Vagina (tissue), 2 donors: ENCODE measurements at regions not wholly inside any gene's neighbourhood (a gene's known extent, or its start where the extent isn't known, plus 50 kb on each side); places are given as distances from the start of the nearest gene placed in this dataset.

ENCODE experiments used
- DNase-seq, 2 donors: peaks; one replicate each; pipeline ENCODE4 v3.0.0-alpha.2; 2017; ENCODE audit errors: extremely low spot score in 2 of 2
- H3K27ac ChIP-seq: fragments of 200-600 bp; sonication (generic); one replicate; pipeline ENCODE4 v1.5.1; 2019
- H3K27me3 ChIP-seq: fragments of 200-600 bp; sonication (generic); one replicate; pipeline ENCODE4 v1.5.1; 2019
- H3K36me3 ChIP-seq, 2 donors: fragments of 200-600 bp; sonication (generic); one replicate each; pipeline ENCODE4 v1.5.1; 2017 to 2019
- H3K4me1 ChIP-seq: fragments of 200-600 bp; sonication (generic); one replicate; pipeline ENCODE4 v1.5.1; 2019
- H3K4me3 ChIP-seq, 2 donors: fragments of 200-600 bp; sonication (generic); 1 replicate in 1 of 2; 2 replicates in 1 of 2; pipeline ENCODE4 v1.5.1; 2016 to 2019
- H3K9me3 ChIP-seq: fragments of 200-600 bp; sonication (generic); one replicate; pipeline ENCODE4 v1.5.1; 2019
- CTCF ChIP-seq, 3 experiments: fragments of 450-650 bp in 2 of 3; fragments of 200-600 bp in 1 of 3; sonication (generic) in 1 of 3; IDR thresholded peaks; one replicate each; pipeline ENCODE4 v1.5.1; 2017 to 2019; ENCODE audit warnings: antibody characterized with exemption in 3 of 3, mild to moderate bottlenecking in 2 of 3, moderate library complexity in 2 of 3
- POLR2A ChIP-seq, 2 donors: fragments of 450-650 bp; IDR thresholded peaks; one replicate each; pipeline ENCODE4 v1.6.1; 2017; ENCODE audit warnings: antibody characterized with exemption in 2 of 2, mild to moderate bottlenecking in 2 of 2, moderate library complexity in 2 of 2
- POLR2AphosphoS5 ChIP-seq, 2 donors: sonication (generic); formaldehyde crosslinking; IDR thresholded peaks; one replicate each; pipeline ENCODE4 v1.9.0; 2017; ENCODE audit warnings: antibody characterized with exemption in 2 of 2, mild to moderate bottlenecking in 2 of 2, low read depth in 1 of 2; ENCODE audit not compliant: insufficient read depth in 1 of 2
- intact Hi-C: fragments of 100-400 bp; cut with DNase I; formaldehyde crosslinking; loops from one replicate; pipeline ENCODE4 v1.15.1; 2023

GRCh38 chr4:3372933-3373465 lies 68.8 kb upstream of the HGFAC start:
- intact Hi-C loops: no loop called here
- DNase-seq: no peak
- TF ChIP-seq POLR2AphosphoS5 (IDR thresholded peaks at IDR 0.05; ENCODE audit: insufficient read depth in 1 of 2, low read depth in 1 of 2) (peak in 1 of 2 donors; percentile 27), POLR2A (IDR thresholded peaks at IDR 0.05) (no peak)
- H3K36me3 ChIP-seq: no peaks in the 10 kb centered on the region
- H3K27ac ChIP-seq: no peak overlapping the region
- H3K4me1 ChIP-seq: peaks cover 35% of the 10 kb centered on the region
- no peaks in the 10 kb centered on the region for H3K27me3 ChIP-seq
- no peak overlapping the region for H3K4me3 ChIP-seq
- H3K9me3 ChIP-seq: no peaks in the 10 kb centered on the region

GRCh38 chr4:3373468-3373867 lies 68.3 kb upstream of the HGFAC start:
- H3K9me3 ChIP-seq: no peaks in the 10 kb centered on the region
- peaks cover 35% of the 10 kb centered on the region for H3K4me1 ChIP-seq
- intact Hi-C loops: no loop called here
- TF ChIP-seq POLR2A (IDR thresholded peaks at IDR 0.05) (no peak), POLR2AphosphoS5 (IDR thresholded peaks at IDR 0.05; ENCODE audit: insufficient read depth in 1 of 2, low read depth in 1 of 2) (no peak), CTCF (IDR thresholded peaks at IDR 0.05) (no peak)
- H3K36me3 ChIP-seq: no peaks in the 10 kb centered on the region
- H3K27me3 ChIP-seq: no peaks in the 10 kb centered on the region
- no peak overlapping the region for H3K4me3 ChIP-seq
- no peak overlapping the region for H3K27ac ChIP-seq
- DNase-seq: no peak

- intact Hi-C loops: no loop called here
- Histone ChIP-seq H3K27ac (no peak overlapping the region), H3K36me3 (no peaks in the 10 kb centered on the region), H3K4me1 (peaks cover 29% of the 10 kb centered on the region), H3K9me3 (no peaks in the 10 kb centered on the region), H3K4me3 (no peak overlapping the region), H3K27me3 (no peaks in the 10 kb centered on the region)
- TF ChIP-seq POLR2AphosphoS5 (IDR thresholded peaks at IDR 0.05; ENCODE audit: insufficient read depth in 1 of 2, low read depth in 1 of 2) (no peak), CTCF (IDR thresholded peaks at IDR 0.05) (no peak)
- DNase-seq: no peak
These were observed 67.6 kb upstream of the HGFAC start for GRCh38 chr4:3374011-3374645.

- no peak for DNase-seq
- no peak overlapping the region for H3K27ac ChIP-seq
- H3K4me1 ChIP-seq: peaks cover 24% of the 10 kb centered on the region
- no peaks in the 10 kb centered on the region for H3K27me3 ChIP-seq
- no peak overlapping the region for H3K4me3 ChIP-seq
- TF ChIP-seq CTCF (IDR thresholded peaks at IDR 0.05) (no peak), POLR2A (IDR thresholded peaks at IDR 0.05) (no peak), POLR2AphosphoS5 (IDR thresholded peaks at IDR 0.05; ENCODE audit: insufficient read depth in 1 of 2, low read depth in 1 of 2) (no peak)
- no peaks in the 10 kb centered on the region for H3K9me3 ChIP-seq
- H3K36me3 ChIP-seq: no peaks in the 10 kb centered on the region
- intact Hi-C loops: no loop called here
These were observed 67.1 kb upstream of the HGFAC start for GRCh38 chr4:3374667-3375066.

GRCh38 chr4:3375688-3376087 lies 66.1 kb upstream of the HGFAC start:
- Histone ChIP-seq H3K27ac (no peak overlapping the region), H3K4me1 (peaks cover 15% of the 10 kb centered on the region), H3K9me3 (no peaks in the 10 kb centered on the region), H3K36me3 (no peaks in the 10 kb centered on the region), H3K27me3 (no peaks in the 10 kb centered on the region), H3K4me3 (no peak overlapping the region)
- intact Hi-C loops: no loop called here
- no peak for TF ChIP-seq POLR2A (IDR thresholded peaks at IDR 0.05)
- no peak for TF ChIP-seq POLR2AphosphoS5 (IDR thresholded peaks at IDR 0.05; ENCODE audit: insufficient read depth in 1 of 2, low read depth in 1 of 2)
- no peak for TF ChIP-seq CTCF (IDR thresholded peaks at IDR 0.05)
- DNase-seq: no peak
